ENCODE measurements at regions not wholly inside any gene's neighbourhood (a gene's known extent, or its start where the extent isn't known, plus 50 kb on each side); places are given as distances from the start of the nearest gene placed in this dataset.

- Histone ChIP-seq H3K4me3 (no peak overlapping the region), H3K27me3 (no peaks in the 10 kb centered on the region), H3K9me3 (no peaks in the 10 kb centered on the region), H3K27ac (no peak overlapping the region), H3K36me3 (no peaks in the 10 kb centered on the region), H3K4me1 (no peaks in the 10 kb centered on the region)
- intact Hi-C loops (cut with DNase I; ENCODE audit: low total_unique reads) (no loop called here), in situ Hi-C loops (cut with MboI; ENCODE audit: low pct_ligation_motif_present in 1 of 4, low pct_unique_long_range_greater_than_20kb in 1 of 4, low sequenced_read_pairs in 3 of 4) (no loop called here)
- TF ChIP-seq EP300 (IDR thresholded peaks at IDR 0.05; ENCODE audit: low read depth) (no peak), POLR2AphosphoS5 (IDR thresholded peaks at IDR 0.05) (no peak), POLR2A (IDR thresholded peaks at IDR 0.05) (no peak)
- TF ChIP-seq, protein P1, sequence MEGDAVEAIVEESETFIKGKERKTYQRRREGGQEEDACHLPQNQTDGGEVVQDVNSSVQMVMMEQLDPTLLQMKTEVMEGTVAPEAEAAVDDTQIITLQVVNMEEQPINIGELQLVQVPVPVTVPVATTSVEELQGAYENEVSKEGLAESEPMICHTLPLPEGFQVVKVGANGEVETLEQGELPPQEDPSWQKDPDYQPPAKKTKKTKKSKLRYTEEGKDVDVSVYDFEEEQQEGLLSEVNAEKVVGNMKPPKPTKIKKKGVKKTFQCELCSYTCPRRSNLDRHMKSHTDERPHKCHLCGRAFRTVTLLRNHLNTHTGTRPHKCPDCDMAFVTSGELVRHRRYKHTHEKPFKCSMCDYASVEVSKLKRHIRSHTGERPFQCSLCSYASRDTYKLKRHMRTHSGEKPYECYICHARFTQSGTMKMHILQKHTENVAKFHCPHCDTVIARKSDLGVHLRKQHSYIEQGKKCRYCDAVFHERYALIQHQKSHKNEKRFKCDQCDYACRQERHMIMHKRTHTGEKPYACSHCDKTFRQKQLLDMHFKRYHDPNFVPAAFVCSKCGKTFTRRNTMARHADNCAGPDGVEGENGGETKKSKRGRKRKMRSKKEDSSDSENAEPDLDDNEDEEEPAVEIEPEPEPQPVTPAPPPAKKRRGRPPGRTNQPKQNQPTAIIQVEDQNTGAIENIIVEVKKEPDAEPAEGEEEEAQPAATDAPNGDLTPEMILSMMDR (IDR thresholded peaks at IDR 0.05): no peak
- 49 to 70% methylated on average over 2 of the region's 2 CpGs for WGBS, 2 donors (ENCODE audit: low coverage in 1 of 2)
- no peak for DNase-seq
Measured at GRCh38 chr14:61139006-61139599, 142.0 kb downstream of the TMEM30B start.

GRCh38 chr14:61132894-61133293 lies 148.2 kb downstream of the TMEM30B start:
- Histone ChIP-seq H3K36me3 (no peaks in the 10 kb centered on the region), H3K9me3 (no peaks in the 10 kb centered on the region), H3K27ac (no peak overlapping the region), H3K27me3 (no peaks in the 10 kb centered on the region), H3K4me3 (no peak overlapping the region), H3K4me1 (no peaks in the 10 kb centered on the region)
- intact Hi-C loops (cut with DNase I; ENCODE audit: low total_unique reads) (no loop called here), in situ Hi-C loops (cut with MboI; ENCODE audit: low pct_ligation_motif_present in 1 of 4, low pct_unique_long_range_greater_than_20kb in 1 of 4, low sequenced_read_pairs in 3 of 4) (no loop called here)
- WGBS, 2 donors (ENCODE audit: low coverage in 1 of 2): 68 to 74% methylated on average over 3 to 6 of the region's 6 CpGs
- no peak for DNase-seq
- TF ChIP-seq EP300 (IDR thresholded peaks at IDR 0.05; ENCODE audit: low read depth) (no peak), POLR2AphosphoS5 (IDR thresholded peaks at IDR 0.05) (no peak), POLR2A (IDR thresholded peaks at IDR 0.05) (no peak)
- TF ChIP-seq, protein P1 (IDR thresholded peaks at IDR 0.05): no peak

GRCh38 chr14:61132336-61132735 lies 148.8 kb downstream of the TMEM30B start:
- no peaks in the 10 kb centered on the region for H3K9me3 ChIP-seq
- no peak for DNase-seq
- in situ Hi-C loops (cut with MboI; ENCODE audit: low pct_ligation_motif_present in 1 of 4, low pct_unique_long_range_greater_than_20kb in 1 of 4, low sequenced_read_pairs in 3 of 4): no loop called here
- 67 to 69% methylated on average over 1 to 3 of the region's 3 CpGs for WGBS, 2 donors (ENCODE audit: low coverage in 1 of 2)
- TF ChIP-seq, protein P1 (IDR thresholded peaks at IDR 0.05): no peak
- TF ChIP-seq POLR2AphosphoS5 (IDR thresholded peaks at IDR 0.05) (no peak), EP300 (IDR thresholded peaks at IDR 0.05; ENCODE audit: low read depth) (no peak), POLR2A (IDR thresholded peaks at IDR 0.05) (no peak)
- no peaks in the 10 kb centered on the region for H3K4me1 ChIP-seq
- H3K27ac ChIP-seq: no peak overlapping the region
- intact Hi-C loops (cut with DNase I; ENCODE audit: low total_unique reads): no loop called here
- no peak overlapping the region for H3K4me3 ChIP-seq
- H3K27me3 ChIP-seq: no peaks in the 10 kb centered on the region
- no peaks in the 10 kb centered on the region for H3K36me3 ChIP-seq

GRCh38 chr14:61130512-61131260 lies 149.6 kb downstream of the SLC38A6 start:
- H3K27me3 ChIP-seq: no peaks in the 10 kb centered on the region
- no peak for DNase-seq
- no peaks in the 10 kb centered on the region for H3K4me1 ChIP-seq
- no peaks in the 10 kb centered on the region for H3K36me3 ChIP-seq
- intact Hi-C loops (cut with DNase I; ENCODE audit: low total_unique reads): no loop called here
- H3K9me3 ChIP-seq: no peaks in the 10 kb centered on the region
- TF ChIP-seq EP300 (IDR thresholded peaks at IDR 0.05; ENCODE audit: low read depth): no peak
- TF ChIP-seq, protein P1 (IDR thresholded peaks at IDR 0.05): no peak
- no peak for TF ChIP-seq POLR2A (IDR thresholded peaks at IDR 0.05)
- no peak overlapping the region for H3K27ac ChIP-seq
- no peak overlapping the region for H3K4me3 ChIP-seq
- 88 to 93% methylated on average over 2 to 10 of the region's 10 CpGs for WGBS, 2 donors (ENCODE audit: low coverage in 1 of 2)
- in situ Hi-C loops (cut with MboI; ENCODE audit: low pct_ligation_motif_present in 1 of 4, low pct_unique_long_range_greater_than_20kb in 1 of 4, low sequenced_read_pairs in 3 of 4): no loop called here
